HUDEP-2 (cell line): ENCODE measurements at regions not wholly inside any gene's neighbourhood (a gene's known extent, or its start where the extent isn't known, plus 50 kb on each side); places are given as distances from the start of the nearest gene placed in this dataset.

Experiments
- DNase-seq, 76 experiments: peaks; one replicate each; lab custom pipeline; 2025; ENCODE audit not compliant: unreplicated experiment in 76 of 76; lab: John Stamatoyannopoulos, UW

DNA sequence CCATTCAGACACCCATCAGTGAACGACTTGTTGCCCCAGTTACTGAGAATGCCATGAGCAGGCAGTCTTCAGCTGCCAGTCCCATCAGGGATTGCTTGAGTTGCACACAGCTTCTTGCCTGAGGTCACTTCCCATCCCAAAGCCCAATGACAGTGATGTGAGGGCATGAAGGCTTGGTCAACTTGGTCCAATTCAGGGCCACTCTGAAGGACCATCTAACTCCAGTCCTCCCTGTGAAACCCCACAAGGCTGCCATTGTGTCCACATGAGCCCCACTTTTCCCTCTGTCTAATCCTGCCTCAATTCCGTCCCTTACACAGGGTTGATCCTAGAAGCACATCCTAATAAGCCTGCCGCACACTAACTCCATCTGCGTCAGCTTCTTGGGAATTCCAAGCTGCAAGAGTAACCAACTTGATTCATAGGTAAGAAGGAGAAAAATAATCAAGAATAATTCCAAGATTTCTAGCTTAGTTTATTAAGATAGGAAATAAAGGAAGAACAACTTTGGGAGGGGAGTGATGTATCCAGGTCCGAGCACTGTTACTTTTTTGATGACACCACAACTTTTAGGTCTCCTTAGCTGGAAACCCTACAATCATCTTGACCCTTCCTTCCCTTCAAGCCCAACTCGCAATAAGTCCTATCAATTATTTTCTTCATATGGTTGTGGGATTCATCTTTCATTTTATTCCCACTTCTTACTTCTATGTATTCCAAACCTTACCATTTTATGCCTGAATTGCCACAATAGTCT, 110.9 kb downstream of the LRRC30 start:
- no peak for DNase-seq

DNA sequence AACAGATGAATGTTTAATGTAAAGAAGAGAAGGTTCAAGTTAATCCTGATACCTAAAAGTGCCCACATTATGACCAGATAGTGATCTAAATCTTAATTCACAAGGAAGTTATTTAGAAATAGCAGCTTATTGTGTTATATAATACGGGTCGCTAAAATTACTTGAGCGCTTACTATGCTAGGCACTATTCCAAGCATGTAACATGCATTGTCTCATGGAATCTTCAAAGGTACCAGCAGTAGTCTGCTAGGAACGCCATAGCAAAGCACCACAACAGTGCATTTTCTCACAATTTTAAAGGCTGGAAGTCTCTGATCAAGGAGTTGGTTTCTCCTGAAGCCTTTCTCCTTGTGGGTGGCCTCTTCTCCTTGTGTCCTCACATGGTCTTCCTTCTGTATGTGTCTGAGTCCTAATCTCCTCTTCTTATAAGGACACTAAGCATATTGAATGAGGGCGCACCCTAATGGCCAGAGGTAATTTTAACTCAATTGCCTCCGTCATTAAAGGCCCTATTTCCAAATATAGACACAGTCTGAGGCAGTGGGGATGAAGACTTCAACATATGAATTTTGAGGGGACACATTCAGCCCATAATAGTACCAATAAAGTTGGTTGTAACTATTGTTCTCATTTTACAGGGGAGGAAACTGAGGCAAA, 118.4 kb downstream of the LRRC30 start:
- no peak for DNase-seq

DNA sequence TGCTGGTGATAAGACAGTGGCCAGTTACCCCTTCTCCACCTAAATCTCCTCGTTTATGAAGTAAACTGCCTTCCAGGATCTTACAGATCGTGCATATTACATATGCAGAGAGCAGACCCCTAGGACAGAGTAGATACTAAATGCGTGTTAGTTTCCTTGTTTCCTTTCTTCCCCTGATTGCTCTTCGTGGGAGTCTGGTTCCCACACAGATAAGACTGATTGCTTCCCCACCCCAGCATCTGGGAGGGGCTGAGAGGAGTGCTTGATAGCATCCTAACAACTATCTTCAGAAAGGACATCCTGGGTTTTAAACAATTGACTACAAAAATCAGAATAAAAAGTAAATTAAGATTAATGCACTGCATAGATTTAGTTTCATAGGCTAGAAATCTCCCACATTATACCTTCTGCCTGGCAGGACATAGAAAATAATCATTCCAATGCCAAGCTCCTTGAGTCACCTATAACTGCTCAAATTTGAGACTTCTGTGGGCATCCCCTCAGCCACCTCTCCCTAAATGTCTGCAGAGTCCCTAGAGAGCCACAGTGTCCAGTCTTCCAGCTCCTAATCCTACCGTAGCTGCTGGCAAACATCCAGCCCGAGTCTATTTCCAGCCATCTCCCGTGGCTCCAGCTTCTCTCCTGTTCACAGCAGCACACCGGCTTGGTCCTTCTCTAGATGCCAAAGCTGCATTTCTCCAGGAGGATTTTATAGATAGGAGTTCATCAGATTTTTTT, 128.3 kb downstream of the LRRC30 start:
- no peak for DNase-seq

DNA sequence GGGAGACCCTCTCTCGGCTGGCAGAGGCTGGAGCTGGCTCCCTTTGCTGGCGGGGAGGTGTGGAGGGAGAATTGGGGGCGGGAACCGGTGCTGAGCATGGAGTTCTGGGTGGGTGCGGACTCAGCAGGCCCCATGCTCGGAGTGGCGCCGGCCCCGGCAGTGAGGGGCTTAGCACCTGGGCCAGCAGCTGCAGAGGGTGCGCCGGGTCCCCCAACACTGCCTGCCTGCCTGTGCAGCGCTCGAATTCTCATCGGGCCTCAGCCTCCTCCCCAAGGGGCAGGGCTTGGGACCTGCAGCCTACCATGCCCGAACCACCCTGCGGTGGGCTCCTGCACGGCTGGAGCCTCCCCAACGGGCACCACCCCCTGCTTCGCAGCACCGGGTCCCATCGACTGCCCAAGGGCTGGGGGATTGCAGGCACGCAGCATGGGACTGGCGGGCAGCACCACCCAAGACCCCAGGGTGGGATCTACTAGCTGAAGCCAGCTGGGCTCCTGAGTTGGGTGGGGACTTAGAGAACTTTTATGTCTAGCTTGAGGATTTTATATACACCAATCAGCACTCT, 129.8 kb downstream of the LRRC30 start:
- DNase-seq: no peak

DNA sequence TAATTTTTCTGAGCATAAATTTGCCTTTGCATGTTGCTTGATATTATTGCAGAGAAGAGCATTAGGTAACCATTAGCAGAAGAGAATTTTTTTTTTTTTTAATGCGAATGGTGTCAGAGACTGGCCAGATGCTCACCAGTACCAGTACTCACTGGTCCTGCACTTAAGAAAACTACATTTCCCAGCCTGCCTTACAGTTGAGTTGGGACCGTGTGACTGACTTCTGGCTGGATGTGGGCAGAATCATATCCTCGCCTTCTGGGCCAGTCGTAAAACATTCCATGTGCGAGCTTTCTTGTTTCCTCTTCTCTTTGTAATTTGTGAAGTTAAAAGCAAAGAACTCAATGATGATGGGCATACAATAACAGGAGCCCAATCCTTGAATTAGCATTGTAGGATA, 132.4 kb downstream of the LRRC30 start:
- no peak for DNase-seq

DNA sequence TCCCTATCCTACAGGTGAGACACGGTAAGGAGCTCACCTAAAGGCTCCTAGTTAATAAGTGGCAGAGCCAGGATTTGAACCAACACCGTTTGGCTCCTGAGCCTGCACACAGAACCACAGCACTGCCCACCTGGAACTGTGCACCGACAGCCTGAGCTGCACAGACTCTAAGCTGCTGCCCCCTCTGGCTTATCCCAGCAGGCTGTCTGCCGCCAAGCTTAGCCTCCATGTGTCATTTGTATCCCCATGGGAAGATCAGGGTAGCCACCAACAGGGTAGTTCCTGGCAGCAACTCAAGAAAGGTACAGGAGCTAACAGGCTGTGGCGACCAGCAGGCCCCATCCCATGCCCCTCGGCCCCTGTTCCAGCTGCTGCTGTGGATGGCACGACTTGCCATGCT, 135.7 kb downstream of the LRRC30 start:
- DNase-seq: no peak

DNA sequence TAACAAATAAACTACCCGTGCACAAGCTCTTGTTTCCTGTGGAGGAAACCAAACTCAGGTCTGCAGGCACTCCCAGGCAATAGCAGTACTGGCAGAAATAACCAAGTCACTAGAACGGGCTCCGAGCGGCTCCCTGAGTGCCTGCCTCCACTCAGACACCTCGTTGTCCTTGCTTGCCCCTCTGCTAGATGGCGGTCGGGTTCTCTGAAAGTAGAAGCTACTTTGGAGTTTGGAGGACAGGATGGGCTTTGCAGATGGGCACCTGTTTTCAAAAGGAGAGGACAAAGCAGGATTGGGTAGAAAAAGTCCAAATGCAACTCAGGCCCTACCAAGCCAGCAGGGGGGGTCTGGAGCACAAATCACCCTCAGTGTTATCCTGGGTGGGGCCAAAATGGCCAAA, 136.4 kb downstream of the LRRC30 start:
- no peak for DNase-seq

DNA sequence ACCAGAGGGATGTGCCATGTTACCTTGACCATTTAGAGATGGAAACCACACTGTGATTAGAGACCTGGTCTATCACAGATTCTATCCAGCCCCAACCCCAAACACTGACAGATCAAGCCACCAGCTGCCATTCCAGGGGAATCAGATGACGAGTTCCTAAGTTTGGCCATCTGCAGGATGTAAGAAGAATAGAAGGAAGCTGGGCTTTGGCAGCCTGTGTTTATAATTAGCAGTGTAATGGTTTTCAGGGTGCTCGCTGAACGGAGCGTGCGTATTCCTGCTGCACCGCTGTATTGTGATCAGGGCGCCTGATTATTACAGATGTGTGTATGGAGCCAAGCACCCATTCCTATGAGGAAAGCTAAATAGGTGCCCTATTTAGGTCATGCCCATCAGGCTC, 138.1 kb downstream of the LRRC30 start:
- no peak for DNase-seq

DNA sequence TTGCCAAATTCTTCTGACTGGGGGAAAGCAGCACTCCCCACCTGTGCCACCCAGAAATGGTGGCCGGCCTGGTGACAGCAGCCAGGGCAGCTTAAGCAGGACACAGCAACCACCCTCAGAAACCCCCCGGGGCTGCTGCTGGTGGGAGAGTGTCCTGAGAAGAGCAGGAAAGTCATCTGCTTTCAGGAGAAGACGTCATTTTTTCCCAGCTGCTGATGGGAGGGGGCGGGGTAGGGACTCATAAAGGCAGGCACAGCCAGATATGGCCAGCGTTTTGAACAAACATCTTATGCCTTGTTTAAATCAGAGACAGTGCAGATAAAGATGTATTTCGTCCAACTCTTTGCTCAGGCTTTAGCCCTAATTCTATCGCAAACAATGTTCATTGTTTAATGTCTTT, 139.5 kb downstream of the LRRC30 start:
- DNase-seq: no peak

DNA sequence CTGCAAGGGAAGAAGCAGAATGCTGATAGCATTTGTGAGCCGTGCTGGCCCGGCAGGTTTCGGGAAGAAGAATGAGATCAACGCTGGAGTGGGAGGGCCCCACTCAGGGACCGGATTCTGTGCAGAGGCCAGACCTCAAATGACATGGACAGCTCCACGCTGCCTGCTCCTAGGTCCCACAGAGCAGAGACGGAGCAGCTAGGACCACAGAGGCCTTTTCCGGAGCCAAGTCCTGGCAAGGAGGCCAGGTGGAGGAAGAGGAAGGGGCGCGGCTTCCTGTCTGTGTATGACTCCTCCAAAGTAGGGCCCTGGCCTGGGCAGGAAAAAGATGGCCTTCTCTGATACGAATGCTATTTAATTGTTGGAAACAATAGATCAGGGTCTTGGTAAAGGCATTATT, 139.9 kb downstream of the LRRC30 start:
- DNase-seq: no peak

DNA sequence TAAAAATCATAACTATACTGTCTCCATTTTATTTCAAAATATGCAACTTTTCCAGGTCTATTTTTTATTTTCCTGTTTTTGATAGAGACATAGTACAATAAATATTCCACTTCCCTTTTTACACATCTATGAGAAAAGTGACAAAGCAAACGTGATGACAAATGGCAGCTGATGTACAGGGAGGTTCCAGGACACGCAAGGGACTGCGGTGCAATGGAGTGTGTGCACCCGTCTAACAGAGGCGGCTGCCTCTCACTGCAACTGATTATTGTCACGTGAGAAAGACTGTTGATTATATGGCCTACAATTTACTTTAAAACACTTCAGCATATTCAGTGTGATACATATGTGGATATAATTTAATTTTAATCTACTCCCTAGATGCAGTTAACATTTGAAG, 142.6 kb downstream of the LRRC30 start:
- DNase-seq: no peak

DNA sequence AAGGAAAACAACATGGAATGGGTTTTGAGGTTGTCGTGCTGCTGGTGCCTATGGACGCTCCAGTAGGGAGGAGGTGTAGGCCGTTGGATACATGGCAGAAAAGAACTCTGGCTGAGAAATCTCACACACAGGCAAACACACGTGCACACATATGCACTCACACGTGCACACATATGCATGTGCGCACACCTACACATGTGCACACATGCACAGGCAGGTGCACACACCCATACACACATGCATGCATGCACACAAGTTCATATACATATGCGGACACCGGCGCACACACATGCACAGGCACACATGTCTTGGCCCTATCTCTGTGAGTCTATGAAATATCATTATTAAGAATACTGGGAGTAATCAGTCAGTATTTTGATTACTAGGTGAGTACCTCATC, 150.4 kb downstream of the LRRC30 start:
- no peak for DNase-seq

DNA sequence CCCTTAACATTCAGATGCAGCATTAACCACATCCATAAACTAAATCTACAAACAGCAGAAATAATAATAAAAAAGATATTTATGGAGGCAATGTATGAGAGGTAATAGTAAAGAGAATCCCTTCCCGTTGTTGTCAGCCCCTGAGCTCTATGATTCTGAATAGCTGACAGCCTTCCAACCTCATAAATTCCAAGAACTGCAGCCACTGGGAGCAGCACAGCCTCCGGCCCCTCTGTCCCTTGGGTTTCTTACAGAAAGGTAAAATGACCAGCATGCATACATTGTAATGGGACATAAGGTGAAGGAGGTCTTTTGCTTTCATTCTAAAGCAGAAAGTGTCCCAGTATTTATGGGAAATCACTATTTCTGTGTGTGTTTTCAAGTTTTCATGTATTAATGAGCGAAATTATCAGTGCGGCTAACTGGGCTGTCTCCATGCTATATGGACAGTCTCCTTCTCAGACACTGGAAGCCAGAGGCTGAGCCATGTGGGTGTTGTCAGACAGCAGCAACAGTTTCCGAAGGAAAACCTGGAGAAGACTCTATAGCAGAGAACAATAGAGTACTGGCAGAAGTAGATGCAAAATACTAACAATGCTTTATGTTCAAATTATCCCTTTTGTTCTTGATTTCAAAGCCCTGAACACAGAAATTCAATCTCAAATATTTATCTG, 151.6 kb downstream of the LRRC30 start:
- no peak for DNase-seq

DNA sequence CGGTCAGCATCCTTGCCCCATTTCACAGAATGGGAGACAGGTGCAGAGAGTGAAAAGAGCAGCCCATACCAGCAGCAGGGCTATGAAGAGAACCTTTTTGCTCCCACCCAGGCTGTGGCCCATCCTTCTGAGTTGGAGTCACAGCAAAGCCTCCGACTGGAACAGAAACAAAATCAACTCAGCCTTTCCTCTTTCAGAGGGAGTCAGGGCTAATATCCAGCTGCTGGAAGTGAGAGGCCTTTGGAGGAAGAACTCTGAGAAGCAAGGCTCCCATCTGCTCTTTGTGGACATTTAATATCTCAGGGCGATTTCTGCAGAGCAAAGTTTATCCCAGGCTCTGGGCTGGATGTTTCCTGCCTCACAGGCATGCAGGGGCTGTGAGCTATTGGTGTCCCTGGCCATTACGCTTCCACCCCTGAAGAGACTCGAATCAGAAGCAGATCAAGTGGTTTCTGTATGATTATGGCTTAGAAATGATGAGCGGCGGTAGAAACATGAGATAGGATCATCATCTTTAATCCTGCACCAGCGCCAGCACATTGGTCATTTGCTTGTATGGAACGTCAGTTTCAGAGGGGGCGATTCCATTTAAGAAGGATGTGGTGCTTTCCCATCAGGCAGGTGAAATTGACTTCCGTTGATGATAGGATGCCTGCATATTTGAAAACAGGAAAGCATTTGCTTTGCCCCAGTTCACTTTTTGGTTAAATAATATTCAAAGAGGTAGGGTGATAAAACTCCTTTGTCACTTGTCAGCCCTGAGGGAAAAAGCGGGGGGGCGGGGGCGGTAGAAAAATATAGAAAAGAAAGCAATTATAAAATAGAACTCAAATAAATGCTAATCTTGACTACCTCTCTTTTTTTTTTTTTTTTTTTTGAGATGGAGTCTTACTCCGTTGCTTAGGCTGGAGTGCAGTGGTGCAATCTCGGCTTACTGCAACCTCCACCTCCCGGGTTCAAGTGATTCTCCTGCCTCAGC, 152.4 kb downstream of the LRRC30 start:
- no peak for DNase-seq

DNA sequence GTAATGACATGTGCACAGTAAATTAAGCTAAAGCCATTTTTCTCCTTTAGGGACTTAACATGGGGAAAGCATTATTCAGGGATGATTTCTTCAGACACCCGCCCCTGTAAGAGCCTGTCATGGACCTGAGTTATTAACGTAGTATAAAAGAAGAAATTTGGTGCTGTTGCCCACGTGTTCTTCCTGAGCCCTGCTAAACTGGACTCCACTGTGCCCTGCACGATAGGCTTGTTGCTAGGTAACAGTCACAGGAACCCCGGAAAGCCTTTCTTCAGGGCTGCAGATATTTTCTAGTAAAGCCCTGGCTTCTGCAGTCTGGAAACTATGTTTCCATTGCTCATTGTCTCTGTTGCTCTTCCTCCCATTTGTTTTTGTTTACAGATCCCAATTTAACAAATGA, 157.9 kb downstream of the LRRC30 start:
- DNase-seq: no peak

DNA sequence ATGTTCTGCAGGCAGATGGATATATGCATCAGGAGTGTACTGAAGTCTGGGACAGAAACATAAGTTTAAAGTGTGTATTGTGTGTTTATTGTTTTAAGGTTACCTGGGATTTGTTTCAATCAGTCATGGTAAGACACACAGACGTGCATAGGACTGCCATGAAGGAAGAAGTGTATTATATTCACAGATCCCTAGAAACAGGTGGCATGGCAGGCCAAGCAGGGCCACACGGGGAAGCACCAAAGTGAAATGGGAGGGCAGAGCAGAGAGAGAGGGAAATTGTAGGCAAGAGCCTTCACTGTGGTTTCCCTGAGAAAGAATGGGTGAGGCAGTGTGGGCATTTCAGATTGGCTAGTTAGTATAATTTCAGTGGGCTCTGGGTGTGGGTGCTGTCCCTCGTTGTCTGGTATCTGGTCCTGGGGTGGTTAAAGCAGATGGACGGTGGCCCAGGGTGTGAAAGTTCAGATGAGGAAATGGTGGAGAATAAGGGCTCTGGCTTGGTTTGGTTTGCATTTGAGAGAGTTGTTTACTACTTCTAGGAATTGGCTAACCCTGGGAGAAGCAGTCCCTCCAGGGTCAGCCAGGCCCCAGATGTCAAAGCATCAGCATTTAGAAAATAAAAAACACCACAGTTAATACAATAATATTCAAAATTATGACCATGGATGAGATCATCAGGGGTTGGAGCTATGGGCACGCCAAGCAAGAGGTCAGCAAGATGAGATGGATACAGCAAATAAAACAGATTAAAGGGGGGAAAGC, 160.0 kb downstream of the LRRC30 start:
- DNase-seq: no peak

DNA sequence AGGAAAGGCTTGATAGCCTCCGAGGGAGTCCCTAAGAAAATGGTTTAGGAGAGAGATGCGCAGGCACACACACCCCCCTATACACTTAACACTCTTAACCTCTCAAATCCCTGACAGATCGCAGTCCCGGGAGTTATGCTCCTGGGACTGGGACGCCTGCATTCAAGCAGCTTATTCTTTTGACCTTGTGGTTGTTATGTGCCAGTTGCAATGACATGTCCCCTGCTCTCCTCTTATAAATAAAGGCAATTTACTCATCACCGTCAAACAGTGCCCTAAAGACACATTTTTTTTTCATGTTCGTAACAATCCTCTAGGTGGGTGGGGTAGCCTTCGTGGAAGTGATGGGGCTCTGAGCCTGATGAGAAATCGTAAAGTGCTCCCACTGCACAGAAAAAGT, 162.2 kb downstream of the LRRC30 start:
- no peak for DNase-seq

DNA sequence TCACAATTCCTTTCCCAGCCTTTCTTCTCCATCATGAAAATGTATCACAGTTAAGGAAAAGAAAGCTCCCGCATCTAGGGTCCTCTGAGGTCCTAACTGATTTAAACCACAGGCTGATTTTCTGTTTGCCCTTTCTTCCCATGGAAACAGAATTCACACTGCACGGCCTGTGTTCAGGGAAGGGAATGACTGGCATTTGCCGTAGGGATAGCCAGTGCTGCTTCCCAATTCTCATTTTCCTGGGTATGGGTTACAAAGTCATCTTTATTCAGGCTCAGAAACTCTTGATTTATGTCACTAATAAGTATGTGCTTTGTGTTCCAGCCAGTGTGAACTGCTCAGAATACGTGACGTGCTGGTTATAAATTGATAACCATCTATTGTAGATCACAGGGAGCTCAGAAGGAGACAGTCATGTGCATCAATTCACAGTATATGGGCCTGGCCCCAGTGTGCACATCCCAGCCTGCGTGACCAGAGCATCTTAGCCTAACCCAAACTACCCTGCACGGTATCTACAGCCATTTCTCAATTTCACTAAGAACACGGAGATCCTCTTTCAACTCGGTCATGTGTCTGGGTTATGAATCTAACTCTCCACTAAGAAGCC, 163.3 kb downstream of the LRRC30 start:
- no peak for DNase-seq

DNA sequence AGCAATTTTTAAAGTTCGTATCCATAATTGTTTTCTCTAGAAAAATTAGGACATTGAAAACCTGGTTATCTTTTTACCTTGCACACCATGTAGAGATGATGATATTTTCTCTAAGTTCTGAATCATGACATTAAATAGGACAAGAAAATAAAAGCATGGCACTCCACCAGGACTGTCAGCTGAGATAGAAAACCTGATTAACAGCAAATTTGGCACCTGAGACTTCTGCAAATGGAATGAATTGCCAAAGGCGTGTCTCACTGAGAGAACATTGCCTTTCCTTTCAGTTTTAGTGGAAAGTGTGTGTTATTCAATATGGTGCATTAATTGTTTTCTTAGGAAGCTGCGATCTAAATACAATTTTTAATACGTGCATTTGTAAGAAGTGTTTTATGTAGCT, 164.7 kb downstream of the LRRC30 start:
- no peak for DNase-seq
